Adrenal gland (tissue), 5 donors: ENCODE measurements at regions not wholly inside any gene's neighbourhood (a gene's known extent, or its start where the extent isn't known, plus 50 kb on each side); places are given as distances from the start of the nearest gene placed in this dataset.

ENCODE experiments used
- POLR2A ChIP-seq, 2 donors: fragments of 450-650 bp; IDR thresholded peaks; one replicate each; pipeline ENCODE4 v1.6.1; 2017; ENCODE audit warnings: antibody characterized with exemption in 2 of 2, mild to moderate bottlenecking in 2 of 2, moderate library complexity in 1 of 2
- TF ChIP-seq, protein P1 (sequence below), 6 experiments: fragments of 450-650 bp in 4 of 6; fragments of 200-600 bp in 2 of 6; sonication (generic) in 1 of 6; IDR thresholded peaks; 1 replicate in 5 of 6; 2 replicates in 1 of 6; pipeline versions ENCODE4 v1.5.1 to v1.8.0; 2016 to 2021; ENCODE audit warnings: antibody characterized with exemption in 6 of 6, mild to moderate bottlenecking in 2 of 6, moderate library complexity in 1 of 6
- donor health status: DM: no; HTN: no; CAD: no.

DNA sequence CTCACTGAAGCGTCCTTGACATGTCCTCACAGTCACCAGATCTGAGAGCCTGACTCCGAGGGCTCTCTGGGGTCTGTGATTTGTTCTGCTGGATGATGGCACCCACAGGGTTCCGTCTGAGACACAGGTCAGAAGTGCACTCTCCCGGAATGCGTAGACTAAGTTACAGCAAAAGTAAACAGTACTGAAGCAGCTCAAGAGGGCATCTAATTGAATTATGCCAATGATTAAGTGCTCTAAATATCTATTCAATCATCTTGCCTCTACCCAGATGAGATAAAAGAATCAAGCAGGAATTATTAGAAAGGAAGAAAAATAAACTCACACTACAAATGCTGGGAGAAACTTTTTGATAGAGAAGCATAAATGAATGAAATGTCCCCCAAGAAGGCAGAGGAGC lies 544.1 kb downstream of the SOX11 start:
- TF ChIP-seq, protein P1, sequence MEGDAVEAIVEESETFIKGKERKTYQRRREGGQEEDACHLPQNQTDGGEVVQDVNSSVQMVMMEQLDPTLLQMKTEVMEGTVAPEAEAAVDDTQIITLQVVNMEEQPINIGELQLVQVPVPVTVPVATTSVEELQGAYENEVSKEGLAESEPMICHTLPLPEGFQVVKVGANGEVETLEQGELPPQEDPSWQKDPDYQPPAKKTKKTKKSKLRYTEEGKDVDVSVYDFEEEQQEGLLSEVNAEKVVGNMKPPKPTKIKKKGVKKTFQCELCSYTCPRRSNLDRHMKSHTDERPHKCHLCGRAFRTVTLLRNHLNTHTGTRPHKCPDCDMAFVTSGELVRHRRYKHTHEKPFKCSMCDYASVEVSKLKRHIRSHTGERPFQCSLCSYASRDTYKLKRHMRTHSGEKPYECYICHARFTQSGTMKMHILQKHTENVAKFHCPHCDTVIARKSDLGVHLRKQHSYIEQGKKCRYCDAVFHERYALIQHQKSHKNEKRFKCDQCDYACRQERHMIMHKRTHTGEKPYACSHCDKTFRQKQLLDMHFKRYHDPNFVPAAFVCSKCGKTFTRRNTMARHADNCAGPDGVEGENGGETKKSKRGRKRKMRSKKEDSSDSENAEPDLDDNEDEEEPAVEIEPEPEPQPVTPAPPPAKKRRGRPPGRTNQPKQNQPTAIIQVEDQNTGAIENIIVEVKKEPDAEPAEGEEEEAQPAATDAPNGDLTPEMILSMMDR (IDR thresholded peaks at IDR 0.05) = no peak
- TF ChIP-seq POLR2A (IDR thresholded peaks at IDR 0.05) = no peak
